HCT116 (cell line): ENCODE measurements at regions not wholly inside any gene's neighbourhood (a gene's known extent, or its start where the extent isn't known, plus 50 kb on each side); places are given as distances from the start of the nearest gene placed in this dataset.

Experiments used
- ATAC-seq: fragments of 200-7000 bp; cut with Tn5 transposase; 2 replicates; pipeline ENCODE4 v1.9.1; 2020; ENCODE audit warnings: mild to moderate bottlenecking, moderate library complexity
- BruUV-seq: library from RNA; stranded (reverse); fragments of 400-500 nt; replicated peaks from 2 replicates; lab custom pipeline; 2021; lab: Mats Ljungman, UMichigan
- CTCF ChIA-PET: fragments of 300-600 bp; sonication (Branson Sonifier 250); formaldehyde crosslinking; loops from one replicate; lab custom pipeline; 2021; ENCODE audit warnings: antibody characterized with exemption; lab: Charles Lee
- POLR2A ChIA-PET: fragments of 300-600, 350-600 bp; sonication (Branson Sonifier 250); formaldehyde crosslinking; loops from one replicate; lab custom pipeline; 2021; ENCODE audit warnings: antibody characterized with exemption; lab: Charles Lee
- RAD21 ChIA-PET, 2 experiments: fragments of 300-600 bp; sonication (Branson Sonifier 250); formaldehyde crosslinking; loops; one replicate each; lab custom pipeline; 2023; ENCODE audit warnings: low total read pairs in 2 of 2; ENCODE audit not compliant: uncharacterized antibody in 2 of 2, unreplicated experiment in 2 of 2, low non-redundant PET in 1 of 2; lab: Charles Lee
- DNase-seq: peaks from one replicate; pipeline ENCODE4 v3.0.0-alpha.2; 2010; ENCODE audit warnings: low read depth, low spot score
- H2AFZ ChIP-seq: fragments of 200-600 bp; shearing (Covaris generic), sonication (generic); 2 replicates; pipeline ENCODE4 v1.6.1; 2017; ENCODE audit warnings: low read depth, mixed run types, mixed read lengths, antibody characterized with exemption, low read length; ENCODE audit not compliant: poor library complexity, severe bottlenecking
- H3K27ac ChIP-seq: 2 replicates; pipeline ENCODE4 v1.5.1; 2012; ENCODE audit warnings: low read depth, low read length
- H3K27me3 ChIP-seq: fragments of 200-600 bp; sonication (generic); 2 replicates; pipeline ENCODE4 v1.6.1; 2016; ENCODE audit warnings: mixed run types, low read length, mixed read lengths; ENCODE audit not compliant: insufficient read depth
- H3K36me3 ChIP-seq, 2 experiments: fragments of 200-500 bp in 1 of 2; fragments of 200-600 bp in 1 of 2; sonication (Bioruptor generic) in 1 of 2; sonication (generic) in 1 of 2; 2 replicates each; pipeline versions ENCODE4 v1.5.1 to v1.6.1; 2014 to 2016; ENCODE audit warnings: low read length in 2 of 2, inconsistent platforms in 1 of 2, mixed read lengths in 1 of 2, mixed run types in 1 of 2; ENCODE audit not compliant: insufficient read depth in 2 of 2, control insufficient read depth in 1 of 2
- H3K4me1 ChIP-seq, 2 experiments: fragments of 200-600 bp in 1 of 2; sonication (generic) in 1 of 2; 2 replicates each; pipeline versions ENCODE4 v1.5.1 to v1.6.1; 2012 to 2017; ENCODE audit warnings: low read length in 2 of 2, inconsistent platforms in 1 of 2, mild to moderate bottlenecking in 1 of 2, mixed read lengths in 1 of 2, mixed run types in 1 of 2, moderate library complexity in 1 of 2; ENCODE audit not compliant: insufficient read depth in 2 of 2, control insufficient read depth in 1 of 2
- H3K4me2 ChIP-seq: fragments of 200-600 bp; sonication (generic); 2 replicates; pipeline ENCODE4 v1.6.1; 2017; ENCODE audit warnings: mixed run types, low read length, mixed read lengths
- H3K4me3 ChIP-seq, 2 experiments: fragments of 200-600 bp in 1 of 2; sonication (generic) in 1 of 2; replicated peaks in 1 of 2; 2 replicates each; pipeline ENCODE4 v1.5.1; 2011 to 2016; ENCODE audit warnings: low read length in 2 of 2, control low read depth in 1 of 2, low read depth in 1 of 2, mild to moderate bottlenecking in 1 of 2, mixed read lengths in 1 of 2, mixed run types in 1 of 2
- H3K79me2 ChIP-seq: fragments of 200-600 bp; sonication (generic); 2 replicates; pipeline ENCODE4 v1.6.1; 2017; ENCODE audit warnings: mild to moderate bottlenecking, mixed run types, low read length, moderate library complexity, mixed read lengths; ENCODE audit not compliant: insufficient read depth
- H3K9ac ChIP-seq: fragments of 200-600 bp; sonication (generic); 2 replicates; pipeline ENCODE4 v1.6.1; 2016; ENCODE audit warnings: low read length, mixed read lengths
- H3K9me2 ChIP-seq: fragments of 200-600 bp; sonication (generic), shearing (Covaris generic); 2 replicates; pipeline ENCODE4 v1.6.1; 2017; ENCODE audit warnings: mixed run types, mild to moderate bottlenecking, moderate library complexity; ENCODE audit not compliant: insufficient read depth
- H3K9me3 ChIP-seq, 2 experiments: fragments of 200-500 bp in 1 of 2; fragments of 200-600 bp in 1 of 2; sonication (Bioruptor generic) in 1 of 2; sonication (generic) in 1 of 2; 2 replicates each; pipeline ENCODE4 v1.6.1; 2014 to 2017; ENCODE audit warnings: low read length in 2 of 2, mixed read lengths in 2 of 2, inconsistent platforms in 1 of 2, low read depth in 1 of 2, mild to moderate bottlenecking in 1 of 2, mixed run types in 1 of 2, moderate library complexity in 1 of 2; ENCODE audit not compliant: control insufficient read depth in 1 of 2, insufficient read depth in 1 of 2
- H4K20me1 ChIP-seq: fragments of 200-600 bp; sonication (generic), shearing (Covaris generic); 2 replicates; pipeline ENCODE4 v1.6.1; 2017; ENCODE audit warnings: mixed run types, mild to moderate bottlenecking, moderate library complexity; ENCODE audit not compliant: insufficient read depth
- CEBPB ChIP-seq: IDR thresholded peaks from 2 replicates; pipeline ENCODE4 v1.6.1; 2012; ENCODE audit warnings: low read depth
- EGR1 ChIP-seq: IDR thresholded peaks from 2 replicates; pipeline ENCODE4 v1.6.1; 2012; ENCODE audit warnings: low read depth
- ELF1 ChIP-seq: IDR thresholded peaks from 2 replicates; pipeline ENCODE4 v1.6.1; 2012; ENCODE audit warnings: low read depth, borderline replicate concordance
- EZH2 ChIP-seq: fragments of 200-600 bp; sonication (generic); IDR thresholded peaks from 2 replicates; pipeline ENCODE4 v1.6.1; 2017; ENCODE audit warnings: antibody characterized with exemption, mixed run types
- FOSL1 ChIP-seq: IDR thresholded peaks from 2 replicates; pipeline ENCODE4 v1.6.1; 2012; ENCODE audit warnings: low read depth
- JUND ChIP-seq: IDR thresholded peaks from 2 replicates; pipeline ENCODE4 v1.6.1; 2012
- RAD21 ChIP-seq: IDR thresholded peaks from 2 replicates; pipeline ENCODE4 v1.6.1; 2012; ENCODE audit warnings: low read depth, mild to moderate bottlenecking
- SRF ChIP-seq: IDR thresholded peaks from 2 replicates; pipeline ENCODE4 v1.6.1; 2012; ENCODE audit warnings: low read depth
- YY1 ChIP-seq: IDR thresholded peaks from 2 replicates; pipeline ENCODE4 v1.6.1; 2011; ENCODE audit warnings: low read length, low read depth, moderate library complexity, mild to moderate bottlenecking; ENCODE audit not compliant: insufficient replicate concordance; ENCODE audit errors: extremely low read depth
- ZNF274 ChIP-seq: fragments of 200-500 bp; sonication (Bioruptor generic); IDR thresholded peaks from 2 replicates; pipeline ENCODE4 v1.6.1; 2014; ENCODE audit warnings: mild to moderate bottlenecking, low read depth, low read length, inconsistent platforms
- intact Hi-C: fragments of 100-400 bp; cut with micrococcal nuclease; formaldehyde crosslinking; loops from 2 replicates; pipeline ENCODE4 v1.10.0; 2022
- TF ChIP-seq, protein P1 (sequence below), 3 experiments: fragments of 200-600 bp in 1 of 3; sonication (generic) in 1 of 3; IDR thresholded peaks in 2 of 3; conservative IDR thresholded peaks in 1 of 3; 2 replicates each; pipeline ENCODE4 v1.5.1; 2012 to 2017; ENCODE audit warnings: low read depth in 2 of 3, low read length in 2 of 3, antibody characterized with exemption in 1 of 3, borderline replicate concordance in 1 of 3, control low read depth in 1 of 3, mild to moderate bottlenecking in 1 of 3, mixed read lengths in 1 of 3, mixed run types in 1 of 3, moderate library complexity in 1 of 3; ENCODE audit not compliant: insufficient read depth in 1 of 3
- TF ChIP-seq, protein P2 (sequence below): IDR thresholded peaks from 2 replicates; pipeline ENCODE4 v1.6.1; 2012
- TF ChIP-seq, protein P3 (sequence below): IDR thresholded peaks from 2 replicates; pipeline ENCODE4 v1.6.1; 2012
- TF ChIP-seq, protein P4 (sequence below): IDR thresholded peaks from 2 replicates; pipeline ENCODE4 v1.6.1; 2011; ENCODE audit warnings: mild to moderate bottlenecking, low read length, moderate library complexity; ENCODE audit not compliant: insufficient replicate concordance; ENCODE audit errors: extremely low read depth

DNA sequence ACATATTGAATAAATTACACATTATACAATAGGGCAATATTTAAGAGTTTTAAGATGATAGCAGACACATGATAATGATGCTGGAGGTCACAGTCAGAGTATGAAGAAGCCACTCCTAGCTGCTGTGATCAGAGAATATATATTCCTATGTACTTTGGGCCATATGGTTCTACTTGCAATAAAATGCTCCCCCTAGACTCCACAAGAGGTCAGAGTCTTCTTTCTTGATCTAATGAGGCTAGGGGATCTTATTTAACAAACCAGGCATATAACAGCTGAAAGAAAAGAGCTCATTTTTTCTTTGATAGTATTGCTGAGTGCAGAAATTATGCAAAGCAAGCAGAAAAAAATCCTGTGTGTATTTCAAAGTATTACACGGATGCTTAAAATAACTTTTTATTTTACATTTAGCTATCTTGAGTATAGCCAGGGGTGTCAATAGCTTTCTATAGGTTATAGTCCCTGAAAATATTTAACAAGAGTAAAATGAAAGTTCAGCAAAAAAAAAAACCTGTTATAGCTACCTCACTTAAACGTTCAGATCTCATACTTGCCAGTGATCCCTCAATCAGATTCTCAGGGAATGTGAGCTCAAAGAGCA is 748.7 kb upstream of the CHAC2 start:
- intact Hi-C loops = loop anchor here (2.0 kb wide), 1 partner anchor 184 kb away; no protein-coding TSS in a partner anchor
- ChIA-PET POLR2A (no interaction called here), RAD21 (interaction anchor here (0.6 kb wide), 2 partner anchors 22 to 134 kb away, joined by 3 read pairs; no protein-coding TSS in a partner anchor), CTCF (interaction anchor here (0.9 to 1.1 kb wide), 5 partner anchors 181 to 455 kb away, joined by 3 to 6 read pairs (median 3); no protein-coding TSS in a partner anchor)
- Histone ChIP-seq H3K9me3 (no peaks in the 10 kb centered on the region), H3K27me3 (no peaks in the 10 kb centered on the region), H3K9me2 (no peaks in the 10 kb centered on the region), H2AFZ (no peak overlapping the region), H3K9ac (no peak overlapping the region), H3K79me2 (no peaks in the 10 kb centered on the region), H3K27ac (no peak overlapping the region), H3K4me2 (no peak overlapping the region), H3K36me3 (no peaks in the 10 kb centered on the region), H3K4me1 (no peaks in the 10 kb centered on the region), H3K4me3 (no peak overlapping the region), H4K20me1 (no peaks in the 10 kb centered on the region)
- ATAC-seq (no peak; the same call in 1 of the 2 replicates), DNase-seq (no peak)
- TF ChIP-seq RAD21 (peak; percentile 51), CEBPB (no peak)
- TF ChIP-seq, protein P1, sequence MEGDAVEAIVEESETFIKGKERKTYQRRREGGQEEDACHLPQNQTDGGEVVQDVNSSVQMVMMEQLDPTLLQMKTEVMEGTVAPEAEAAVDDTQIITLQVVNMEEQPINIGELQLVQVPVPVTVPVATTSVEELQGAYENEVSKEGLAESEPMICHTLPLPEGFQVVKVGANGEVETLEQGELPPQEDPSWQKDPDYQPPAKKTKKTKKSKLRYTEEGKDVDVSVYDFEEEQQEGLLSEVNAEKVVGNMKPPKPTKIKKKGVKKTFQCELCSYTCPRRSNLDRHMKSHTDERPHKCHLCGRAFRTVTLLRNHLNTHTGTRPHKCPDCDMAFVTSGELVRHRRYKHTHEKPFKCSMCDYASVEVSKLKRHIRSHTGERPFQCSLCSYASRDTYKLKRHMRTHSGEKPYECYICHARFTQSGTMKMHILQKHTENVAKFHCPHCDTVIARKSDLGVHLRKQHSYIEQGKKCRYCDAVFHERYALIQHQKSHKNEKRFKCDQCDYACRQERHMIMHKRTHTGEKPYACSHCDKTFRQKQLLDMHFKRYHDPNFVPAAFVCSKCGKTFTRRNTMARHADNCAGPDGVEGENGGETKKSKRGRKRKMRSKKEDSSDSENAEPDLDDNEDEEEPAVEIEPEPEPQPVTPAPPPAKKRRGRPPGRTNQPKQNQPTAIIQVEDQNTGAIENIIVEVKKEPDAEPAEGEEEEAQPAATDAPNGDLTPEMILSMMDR (IDR thresholded peaks at IDR 0.05 in 2 of 3, conservative IDR thresholded peaks at IDR 0.05 in 1 of 3; ENCODE audit: borderline replicate concordance in 1 of 3, insufficient read depth in 1 of 3, low read depth in 2 of 3, low read length in 2 of 3) = peak; percentile 27 to 36 (median 33); a peak in 4 of 6 replicates
- BruUV-seq = no TSS peak

DNA sequence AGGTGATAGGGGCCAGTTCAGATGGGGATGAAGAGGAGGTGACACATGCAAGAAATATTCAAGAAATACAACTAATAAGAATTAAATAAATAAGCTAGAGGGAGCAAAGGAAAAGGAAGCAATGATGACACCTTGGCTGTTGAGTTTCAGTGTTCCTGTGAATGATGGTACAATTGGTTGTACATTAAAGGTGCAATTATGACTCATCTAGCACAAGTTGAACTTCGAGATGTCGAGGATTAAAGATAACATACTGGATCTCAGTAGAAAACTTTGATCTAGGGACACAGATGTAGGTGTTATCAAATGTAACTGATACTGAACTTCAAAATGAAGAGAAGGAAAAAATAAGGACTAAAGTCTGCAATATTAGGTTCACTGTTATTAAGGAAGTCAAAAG is 760.6 kb upstream of the CHAC2 start:
- Histone ChIP-seq H3K4me1 (no peaks in the 10 kb centered on the region), H3K9ac (no peak overlapping the region), H3K27ac (no peak overlapping the region), H4K20me1 (no peaks in the 10 kb centered on the region), H3K9me2 (no peaks in the 10 kb centered on the region), H3K4me3 (no peak overlapping the region), H3K4me2 (no peak overlapping the region), H3K27me3 (no peaks in the 10 kb centered on the region), H2AFZ (no peak overlapping the region), H3K9me3 (no peaks in the 10 kb centered on the region), H3K36me3 (no peaks in the 10 kb centered on the region), H3K79me2 (no peaks in the 10 kb centered on the region)
- ATAC-seq (no peak), DNase-seq (no peak)
- RAD21 ChIA-PET = no interaction called here
- intact Hi-C loops = no loop called here
- POLR2A ChIA-PET = no interaction called here
- TF ChIP-seq FOSL1 (no peak), ZNF274 (no peak), SRF (no peak), EGR1 (no peak), JUND (no peak), YY1 (no peak), CEBPB (no peak), ELF1 (no peak), EZH2 (no peak)
- TF ChIP-seq, protein P2, sequence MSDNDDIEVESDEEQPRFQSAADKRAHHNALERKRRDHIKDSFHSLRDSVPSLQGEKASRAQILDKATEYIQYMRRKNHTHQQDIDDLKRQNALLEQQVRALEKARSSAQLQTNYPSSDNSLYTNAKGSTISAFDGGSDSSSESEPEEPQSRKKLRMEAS = no peak
- TF ChIP-seq, protein P3, sequence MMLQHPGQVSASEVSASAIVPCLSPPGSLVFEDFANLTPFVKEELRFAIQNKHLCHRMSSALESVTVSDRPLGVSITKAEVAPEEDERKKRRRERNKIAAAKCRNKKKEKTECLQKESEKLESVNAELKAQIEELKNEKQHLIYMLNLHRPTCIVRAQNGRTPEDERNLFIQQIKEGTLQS = no peak
- TF ChIP-seq, protein P4, sequence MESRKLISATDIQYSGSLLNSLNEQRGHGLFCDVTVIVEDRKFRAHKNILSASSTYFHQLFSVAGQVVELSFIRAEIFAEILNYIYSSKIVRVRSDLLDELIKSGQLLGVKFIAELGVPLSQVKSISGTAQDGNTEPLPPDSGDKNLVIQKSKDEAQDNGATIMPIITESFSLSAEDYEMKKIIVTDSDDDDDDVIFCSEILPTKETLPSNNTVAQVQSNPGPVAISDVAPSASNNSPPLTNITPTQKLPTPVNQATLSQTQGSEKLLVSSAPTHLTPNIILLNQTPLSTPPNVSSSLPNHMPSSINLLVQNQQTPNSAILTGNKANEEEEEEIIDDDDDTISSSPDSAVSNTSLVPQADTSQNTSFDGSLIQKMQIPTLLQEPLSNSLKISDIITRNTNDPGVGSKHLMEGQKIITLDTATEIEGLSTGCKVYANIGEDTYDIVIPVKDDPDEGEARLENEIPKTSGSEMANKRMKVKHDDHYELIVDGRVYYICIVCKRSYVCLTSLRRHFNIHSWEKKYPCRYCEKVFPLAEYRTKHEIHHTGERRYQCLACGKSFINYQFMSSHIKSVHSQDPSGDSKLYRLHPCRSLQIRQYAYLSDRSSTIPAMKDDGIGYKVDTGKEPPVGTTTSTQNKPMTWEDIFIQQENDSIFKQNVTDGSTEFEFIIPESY = no peak
- CTCF ChIA-PET = no interaction called here
- BruUV-seq = no TSS peak
